Adipocyte (in vitro differentiated cells): ENCODE measurements at regions not wholly inside any gene's neighbourhood (a gene's known extent, or its start where the extent isn't known, plus 50 kb on each side); places are given as distances from the start of the nearest gene placed in this dataset.
"Not testable (repeated sequence)": the region's sequence is repeated elsewhere in the genome, so short reads cannot be mapped to it uniquely, and the experiment has no call there.

Experiments used
- DNase-seq: peaks from one replicate; pipeline ENCODE4 v3.0.0-alpha.2; 2015; ENCODE audit warnings: low read depth
- H3K27me3 ChIP-seq: replicated peaks from 2 replicates; pipeline ENCODE4 v1.7.0; 2013; ENCODE audit warnings: mild to moderate bottlenecking, low read length, moderate library complexity; ENCODE audit not compliant: control insufficient read depth, insufficient read depth
- H3K36me3 ChIP-seq: 2 replicates; pipeline ENCODE4 v1.7.0; 2013; ENCODE audit warnings: low read length, mild to moderate bottlenecking, moderate library complexity; ENCODE audit not compliant: control insufficient read depth, insufficient read depth, severe bottlenecking
- H3K4me1 ChIP-seq: 2 replicates; pipeline ENCODE4 v1.7.0; 2013; ENCODE audit warnings: mild to moderate bottlenecking, low read length, moderate library complexity; ENCODE audit not compliant: control insufficient read depth, insufficient read depth
- H3K4me3 ChIP-seq: 2 replicates; pipeline ENCODE4 v1.7.0; 2013; ENCODE audit warnings: mild to moderate bottlenecking, low read length, moderate library complexity
- H3K9ac ChIP-seq: 2 replicates; pipeline ENCODE4 v1.7.0; 2013; ENCODE audit warnings: mild to moderate bottlenecking, low read length, moderate library complexity
- H3K9me3 ChIP-seq: 2 replicates; pipeline ENCODE4 v1.7.0; 2013; ENCODE audit warnings: mild to moderate bottlenecking, low read length, moderate library complexity; ENCODE audit not compliant: control insufficient read depth

- no peaks in the 10 kb centered on the region for H3K4me1 ChIP-seq
- no peak overlapping the region for H3K4me3 ChIP-seq
- peaks cover 4% of the 10 kb centered on the region for H3K27me3 ChIP-seq
- H3K9ac ChIP-seq: no peak overlapping the region
- no peaks in the 10 kb centered on the region for H3K36me3 ChIP-seq
- no peak for DNase-seq
- H3K9me3 ChIP-seq: no peaks in the 10 kb centered on the region
These were observed 318.3 kb upstream of the MAGEB18 start for GRCh38 chrX:25819879-25820278.

- H3K27me3 ChIP-seq: no peaks in the 10 kb centered on the region
These were observed 287.0 kb upstream of the MAGEB18 start for GRCh38 chrX:25851141-25851540.

GRCh38 chrX:25853002-25853479 lies 285.1 kb upstream of the MAGEB18 start:
- no peaks in the 10 kb centered on the region for H3K36me3 ChIP-seq
- H3K4me1 ChIP-seq: no peaks in the 10 kb centered on the region
- no peaks in the 10 kb centered on the region for H3K9me3 ChIP-seq
- H3K4me3 ChIP-seq: no peak overlapping the region
- no peaks in the 10 kb centered on the region for H3K27me3 ChIP-seq
- DNase-seq: no peak
- H3K9ac ChIP-seq: no peak overlapping the region

More at GRCh38 chrX:25851141-25851540, 287.0 kb upstream of the MAGEB18 start:
- Histone ChIP-seq H3K4me3 (no peak overlapping the region), H3K36me3 (no peaks in the 10 kb centered on the region), H3K9me3 (no peaks in the 10 kb centered on the region), H3K4me1 (no peaks in the 10 kb centered on the region), H3K9ac (no peak overlapping the region)
- no peak for DNase-seq

GRCh38 chrX:25858273-25858880 lies 279.8 kb upstream of the MAGEB18 start:
- DNase-seq: no peak
- H3K9me3 ChIP-seq: no peaks in the 10 kb centered on the region
- no peaks in the 10 kb centered on the region for H3K27me3 ChIP-seq
- H3K9ac ChIP-seq: no peak overlapping the region
- no peaks in the 10 kb centered on the region for H3K4me1 ChIP-seq
- no peak overlapping the region for H3K4me3 ChIP-seq
- no peaks in the 10 kb centered on the region for H3K36me3 ChIP-seq

GRCh38 chrX:25860322-25860721 lies 277.8 kb upstream of the MAGEB18 start:
- H3K9me3 ChIP-seq: no peaks in the 10 kb centered on the region
- H3K4me3 ChIP-seq: no peak overlapping the region
- DNase-seq: no peak
- no peak overlapping the region for H3K9ac ChIP-seq
- no peaks in the 10 kb centered on the region for H3K36me3 ChIP-seq
- H3K27me3 ChIP-seq: no peaks in the 10 kb centered on the region
- no peaks in the 10 kb centered on the region for H3K4me1 ChIP-seq

- Histone ChIP-seq H3K27me3 (no peaks in the 10 kb centered on the region), H3K4me3 (no peak overlapping the region), H3K9me3 (no peaks in the 10 kb centered on the region), H3K9ac (no peak overlapping the region), H3K36me3 (no peaks in the 10 kb centered on the region), H3K4me1 (no peaks in the 10 kb centered on the region)
- DNase-seq: no peak
These were observed 268.4 kb upstream of the MAGEB18 start for GRCh38 chrX:25869761-25870160.

GRCh38 chrX:25872786-25873185 lies 265.4 kb upstream of the MAGEB18 start:
- Histone ChIP-seq H3K27me3 (no peaks in the 10 kb centered on the region), H3K9ac (no peak overlapping the region), H3K4me1 (no peaks in the 10 kb centered on the region), H3K9me3 (no peaks in the 10 kb centered on the region), H3K4me3 (no peak overlapping the region), H3K36me3 (no peaks in the 10 kb centered on the region)
- no peak for DNase-seq

- no peaks in the 10 kb centered on the region for H3K4me1 ChIP-seq
- H3K9me3 ChIP-seq: no peaks in the 10 kb centered on the region
- no peaks in the 10 kb centered on the region for H3K36me3 ChIP-seq
- H3K4me3 ChIP-seq: no peak overlapping the region
- no peak overlapping the region for H3K9ac ChIP-seq
- H3K27me3 ChIP-seq: no peaks in the 10 kb centered on the region
- DNase-seq: no peak
These were observed 264.9 kb upstream of the MAGEB18 start for GRCh38 chrX:25873196-25873595.

GRCh38 chrX:25878806-25879205 lies 259.3 kb upstream of the MAGEB18 start:
- no peak overlapping the region for H3K4me3 ChIP-seq
- H3K36me3 ChIP-seq: no peaks in the 10 kb centered on the region
- no peaks in the 10 kb centered on the region for H3K4me1 ChIP-seq
- DNase-seq: no peak
- H3K9ac ChIP-seq: no peak overlapping the region
- H3K27me3 ChIP-seq: no peaks in the 10 kb centered on the region
- H3K9me3 ChIP-seq: no peaks in the 10 kb centered on the region

GRCh38 chrX:25882503-25882902 lies 255.6 kb upstream of the MAGEB18 start:
- DNase-seq, H3K4me3 ChIP-seq, H3K9ac ChIP-seq, H3K36me3 ChIP-seq, H3K9me3 ChIP-seq, H3K27me3 ChIP-seq, H3K4me1 ChIP-seq: not testable (repeated sequence)

- no peak for DNase-seq
- H3K9me3 ChIP-seq: peaks cover 5% of the 10 kb centered on the region
- no peaks in the 10 kb centered on the region for H3K36me3 ChIP-seq
- no peaks in the 10 kb centered on the region for H3K27me3 ChIP-seq
- no peak overlapping the region for H3K4me3 ChIP-seq
- no peaks in the 10 kb centered on the region for H3K4me1 ChIP-seq
- no peak overlapping the region for H3K9ac ChIP-seq
These were observed 240.4 kb upstream of the MAGEB18 start for GRCh38 chrX:25897758-25898157.

GRCh38 chrX:25905728-25906127 lies 232.4 kb upstream of the MAGEB18 start:
- H3K4me1 ChIP-seq, H3K9me3 ChIP-seq, H3K27me3 ChIP-seq, H3K4me3 ChIP-seq, H3K9ac ChIP-seq, H3K36me3 ChIP-seq, DNase-seq: not testable (repeated sequence)
